ENCODE measurements at regions not wholly inside any gene's neighbourhood (a gene's known extent, or its start where the extent isn't known, plus 50 kb on each side); places are given as distances from the start of the nearest gene placed in this dataset.

DNA sequence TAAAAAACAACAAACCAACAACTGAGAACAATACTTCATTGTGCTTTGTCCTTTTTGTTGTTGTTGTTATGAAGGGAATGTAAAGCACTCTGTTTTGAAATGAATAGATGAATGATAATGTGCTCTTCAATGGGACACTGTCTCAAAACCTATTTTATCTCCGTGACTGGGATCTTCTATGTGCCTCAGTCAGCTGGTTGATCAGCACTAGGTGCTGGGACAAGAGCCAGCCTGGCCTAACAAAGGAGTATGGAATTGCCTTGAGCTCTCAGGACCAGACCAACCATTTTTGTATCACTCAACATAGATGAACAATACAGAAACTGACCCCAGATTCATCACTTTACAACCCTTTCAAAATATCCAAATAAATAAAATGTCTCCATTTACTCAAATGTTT is 440.2 kb downstream of the KCNJ2 start:
- Mint-ChIP-seq H3K27me3 (ENCODE audit: unreplicated experiment) (no peaks in the 10 kb centered on the region), H3K9me3 (ENCODE audit: low read depth, unreplicated experiment) (no peaks in the 10 kb centered on the region), H3K4me3 (ENCODE audit: low read depth, unreplicated experiment) (no peak overlapping the region), H3K36me3 (ENCODE audit: insufficient read depth, unreplicated experiment) (no peaks in the 10 kb centered on the region), H3K4me1 (ENCODE audit: low read depth, unreplicated experiment) (no peaks in the 10 kb centered on the region), H3K27ac (ENCODE audit: unreplicated experiment) (no peak overlapping the region)
- no peak for TF ChIP-seq CTCF (IDR thresholded peaks at IDR 0.05; ENCODE audit: unreplicated experiment)
- BruUV-seq (replicated peaks), result no TSS peak
- intact Hi-C loops (cut with micrococcal nuclease; ENCODE audit: unreplicated experiment), result no loop called here
- CTCF ChIA-PET, result no interaction called here
- DNase-seq, result no peak

GRCh38 chr17:70610161-70610560 is 440.8 kb downstream of the KCNJ2 start:
- intact Hi-C loops (cut with micrococcal nuclease; ENCODE audit: unreplicated experiment), result no loop called here
- no peak overlapping the region for H3K27ac Mint-ChIP-seq (ENCODE audit: unreplicated experiment)
- no peak for DNase-seq
- H3K4me1 Mint-ChIP-seq (ENCODE audit: low read depth, unreplicated experiment), result no peaks in the 10 kb centered on the region
- CTCF ChIA-PET, result no interaction called here
- H3K36me3 Mint-ChIP-seq (ENCODE audit: insufficient read depth, unreplicated experiment), result no peaks in the 10 kb centered on the region
- TF ChIP-seq CTCF (IDR thresholded peaks at IDR 0.05; ENCODE audit: unreplicated experiment), result no peak
- no TSS peak for BruUV-seq (replicated peaks)
- no peaks in the 10 kb centered on the region for H3K9me3 Mint-ChIP-seq (ENCODE audit: low read depth, unreplicated experiment)
- no peak overlapping the region for H3K4me3 Mint-ChIP-seq (ENCODE audit: low read depth, unreplicated experiment)
- H3K27me3 Mint-ChIP-seq (ENCODE audit: unreplicated experiment), result no peaks in the 10 kb centered on the region

GRCh38 chr17:70613681-70614080 is 444.3 kb downstream of the KCNJ2 start:
- DNase-seq, result no peak
- Mint-ChIP-seq H3K36me3 (ENCODE audit: insufficient read depth, unreplicated experiment) (no peaks in the 10 kb centered on the region), H3K27ac (ENCODE audit: unreplicated experiment) (no peak overlapping the region), H3K9me3 (ENCODE audit: low read depth, unreplicated experiment) (peaks cover 3% of the 10 kb centered on the region), H3K4me1 (ENCODE audit: low read depth, unreplicated experiment) (no peaks in the 10 kb centered on the region), H3K27me3 (ENCODE audit: unreplicated experiment) (peaks cover 8% of the 10 kb centered on the region), H3K4me3 (ENCODE audit: low read depth, unreplicated experiment) (no peak overlapping the region)
- TF ChIP-seq CTCF (IDR thresholded peaks at IDR 0.05; ENCODE audit: unreplicated experiment), result no peak
- BruUV-seq (replicated peaks), result no TSS peak
- CTCF ChIA-PET, result no interaction called here
- intact Hi-C loops (cut with micrococcal nuclease; ENCODE audit: unreplicated experiment), result no loop called here

DNA sequence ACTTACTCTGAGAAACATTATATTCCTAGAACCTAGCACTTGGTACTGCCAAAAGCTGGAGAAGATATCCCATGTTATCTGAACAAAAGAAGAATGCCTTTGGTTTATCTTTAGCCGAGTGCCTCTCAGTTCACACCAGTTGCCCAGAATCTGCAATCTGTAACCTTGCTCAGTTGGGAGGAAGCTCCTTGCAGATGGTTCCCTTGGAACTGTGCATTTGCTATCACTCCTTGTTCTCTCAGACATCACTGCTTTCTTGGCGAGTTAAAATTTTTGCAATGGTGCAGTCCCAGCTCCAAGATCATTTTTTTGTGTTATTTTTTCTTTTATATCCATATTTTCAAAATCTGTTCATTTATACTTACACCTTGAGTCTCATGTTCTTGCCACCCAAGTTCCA is 446.5 kb downstream of the KCNJ2 start:
- no peaks in the 10 kb centered on the region for H3K4me1 Mint-ChIP-seq (ENCODE audit: low read depth, unreplicated experiment)
- no TSS peak for BruUV-seq (replicated peaks)
- TF ChIP-seq CTCF (IDR thresholded peaks at IDR 0.05; ENCODE audit: unreplicated experiment), result no peak
- no peaks in the 10 kb centered on the region for H3K36me3 Mint-ChIP-seq (ENCODE audit: insufficient read depth, unreplicated experiment)
- peaks cover 5% of the 10 kb centered on the region for H3K9me3 Mint-ChIP-seq (ENCODE audit: low read depth, unreplicated experiment)
- DNase-seq, result no peak
- CTCF ChIA-PET, result no interaction called here
- no peak overlapping the region for H3K4me3 Mint-ChIP-seq (ENCODE audit: low read depth, unreplicated experiment)
- intact Hi-C loops (cut with micrococcal nuclease; ENCODE audit: unreplicated experiment), result no loop called here
- peaks cover 8% of the 10 kb centered on the region for H3K27me3 Mint-ChIP-seq (ENCODE audit: unreplicated experiment)
- H3K27ac Mint-ChIP-seq (ENCODE audit: unreplicated experiment), result no peak overlapping the region

GRCh38 chr17:70618641-70619040 is 449.3 kb downstream of the KCNJ2 start:
- H3K4me1 Mint-ChIP-seq (ENCODE audit: low read depth, unreplicated experiment), result no peaks in the 10 kb centered on the region
- H3K36me3 Mint-ChIP-seq (ENCODE audit: insufficient read depth, unreplicated experiment), result no peaks in the 10 kb centered on the region
- intact Hi-C loops (cut with micrococcal nuclease; ENCODE audit: unreplicated experiment), result no loop called here
- DNase-seq, result no peak
- peaks cover 5% of the 10 kb centered on the region for H3K9me3 Mint-ChIP-seq (ENCODE audit: low read depth, unreplicated experiment)
- no peak overlapping the region for H3K27ac Mint-ChIP-seq (ENCODE audit: unreplicated experiment)
- no peak for TF ChIP-seq CTCF (IDR thresholded peaks at IDR 0.05; ENCODE audit: unreplicated experiment)
- CTCF ChIA-PET, result no interaction called here
- H3K4me3 Mint-ChIP-seq (ENCODE audit: low read depth, unreplicated experiment), result no peak overlapping the region
- peaks cover 8% of the 10 kb centered on the region for H3K27me3 Mint-ChIP-seq (ENCODE audit: unreplicated experiment)
- no TSS peak for BruUV-seq (replicated peaks)
